GM12878 (cell line): ENCODE measurements at regions not wholly inside any gene's neighbourhood (a gene's known extent, or its start where the extent isn't known, plus 50 kb on each side); places are given as distances from the start of the nearest gene placed in this dataset.

Experiments used
- ATAC-seq: fragments of 200-7000 bp; cut with Tn5 transposase; 3 replicates; pipeline ENCODE4 v1.9.1; 2020; ENCODE audit warnings: mild to moderate bottlenecking, moderate library complexity
- BruUV-seq: library from RNA; stranded (reverse); fragments of 400-500 nt; replicated peaks from 2 replicates; lab custom pipeline; 2021; lab: Mats Ljungman, UMichigan
- CTCF ChIA-PET: fragments of 300-600 bp; sonication (Branson Sonifier 250); formaldehyde crosslinking; extraction: SDS; loops from one replicate; lab custom pipeline; 2021; ENCODE audit warnings: inconsistent platforms; lab: Yijun Ruan, JAX
- POLR2A ChIA-PET: fragments of 350-600 bp; formaldehyde crosslinking; extraction: SDS; loops from one replicate; lab custom pipeline; 2021; ENCODE audit warnings: inconsistent platforms; lab: Charles Lee
- RAD21 ChIA-PET: fragments of 300-600 bp; sonication (Branson Sonifier 250); formaldehyde crosslinking; loops from one replicate; lab custom pipeline; 2023; ENCODE audit warnings: antibody characterized with exemption; ENCODE audit not compliant: unreplicated experiment; lab: Charles Lee
- SMC1A ChIA-PET: fragments of 300-600 bp; sonication (Branson Sonifier 250); formaldehyde crosslinking; loops from one replicate; lab custom pipeline; 2023; ENCODE audit not compliant: unreplicated experiment, uncharacterized antibody; lab: Charles Lee
- DNase-seq: peaks from one replicate; pipeline ENCODE4 v3.0.0-alpha.2; 2011; ENCODE audit warnings: low read depth, low spot score
- FAIRE-seq: peaks from 3 replicates; lab custom pipeline; 2011; peaks lifted over from hg19 to GRCh38; lab: Jason Lieb, UNC
- H2AFZ ChIP-seq: 2 replicates; pipeline ENCODE4 v1.6.0; 2011; ENCODE audit warnings: low read depth, low read length, control low read depth; ENCODE audit not compliant: control insufficient read depth
- H3K27ac ChIP-seq: 2 replicates; pipeline ENCODE4 v1.5.1; 2011; ENCODE audit warnings: control low read depth; ENCODE audit not compliant: control insufficient read depth, insufficient read depth
- H3K27me3 ChIP-seq, 2 experiments: replicated peaks in 1 of 2; 2 replicates each; pipeline versions ENCODE4 v1.6.0 to v1.6.1; 2011; ENCODE audit warnings: low read length in 1 of 2; ENCODE audit not compliant: control insufficient read depth in 2 of 2, insufficient read depth in 2 of 2
- H3K36me3 ChIP-seq, 2 experiments: 2 replicates each; pipeline ENCODE4 v1.5.1; 2011; ENCODE audit warnings: low read length in 1 of 2; ENCODE audit not compliant: control insufficient read depth in 2 of 2, insufficient read depth in 2 of 2
- H3K4me1 ChIP-seq: 2 replicates; pipeline ENCODE4 v1.6.1; 2011; ENCODE audit warnings: mild to moderate bottlenecking, low read length, moderate library complexity, mixed read lengths; ENCODE audit not compliant: control insufficient read depth, insufficient read depth
- H3K4me2 ChIP-seq: 2 replicates; pipeline ENCODE4 v1.6.0; 2011; ENCODE audit warnings: control low read depth; ENCODE audit not compliant: control insufficient read depth, insufficient read depth
- H3K4me3 ChIP-seq: fragments of 200-600 bp; sonication (generic); 2 replicates; pipeline ENCODE4 v1.5.1; 2016
- H3K79me2 ChIP-seq: 2 replicates; pipeline ENCODE4 v1.6.0; 2011; ENCODE audit warnings: low read length; ENCODE audit not compliant: control insufficient read depth, insufficient read depth
- H3K9ac ChIP-seq: 2 replicates; pipeline ENCODE4 v1.8.0; 2011; ENCODE audit warnings: low read length, control low read depth, mixed read lengths; ENCODE audit not compliant: control insufficient read depth, insufficient read depth
- H3K9me3 ChIP-seq: replicated peaks from 3 replicates; pipeline ENCODE4 v1.5.1; 2011; ENCODE audit warnings: mild to moderate bottlenecking, low read length; ENCODE audit not compliant: control insufficient read depth, insufficient read depth
- H4K20me1 ChIP-seq: 2 replicates; pipeline ENCODE4 v1.6.0; 2011; ENCODE audit not compliant: control insufficient read depth, insufficient read depth
- BRCA1 ChIP-seq: IDR thresholded peaks from 2 replicates; pipeline ENCODE4 v1.6.1; 2011; ENCODE audit warnings: low read depth, low read length, improper control_type of control experiment
- EZH2 ChIP-seq: IDR thresholded peaks from 2 replicates; pipeline ENCODE4 v1.6.1; 2012; ENCODE audit warnings: low read depth, mild to moderate bottlenecking, control low read depth, inconsistent platforms, low read length, borderline replicate concordance; ENCODE audit not compliant: control insufficient read depth
- FOXK2 ChIP-seq: fragments of 450-650 bp; IDR thresholded peaks from 2 replicates; pipeline ENCODE4 v1.6.1; 2017; ENCODE audit warnings: mild to moderate bottlenecking, moderate library complexity
- KLF5 ChIP-seq: fragments of 450-650 bp; IDR thresholded peaks from 2 replicates; pipeline ENCODE4 v1.6.1; 2014; ENCODE audit warnings: mild to moderate bottlenecking; ENCODE audit not compliant: partially characterized antibody
- NFYA ChIP-seq: IDR thresholded peaks from 2 replicates; pipeline ENCODE4 v1.6.1; 2011; ENCODE audit warnings: low read depth, mild to moderate bottlenecking, low read length, improper control_type of control experiment, borderline replicate concordance
- PAX5 ChIP-seq: IDR thresholded peaks from 2 replicates; pipeline ENCODE4 v1.6.1; 2011; ENCODE audit warnings: low read depth, low read length, borderline replicate concordance
- SMC3 ChIP-seq: IDR thresholded peaks from 2 replicates; pipeline ENCODE4 v1.6.1; 2011; ENCODE audit warnings: low read length, improper control_type of control experiment, borderline replicate concordance
- ZNF274 ChIP-seq: IDR thresholded peaks from one replicate; pipeline ENCODE4 v1.8.0; 2011; ENCODE audit not compliant: insufficient read length, insufficient read depth
- WGBS: methylation state at CpG from one replicate; pipeline ENCODE4 v1.1.6; 2016; ENCODE audit warnings: low lambda C conversion rate; ENCODE audit not compliant: insufficient replicate concordance, insufficient coverage; ENCODE audit errors: missing lambda C conversion rate; 5-methylcytosine and 5-hydroxymethylcytosine counted together
- in situ Hi-C: fragments of 300-500 bp; cut with MboI; formaldehyde crosslinking; loops from 9 replicates; pipeline ENCODE4 v1.14.3; 2018; ENCODE audit warnings: mixed read lengths
- intact Hi-C: fragments of 100-400 bp; cut with micrococcal nuclease; formaldehyde crosslinking; loops from one replicate; pipeline ENCODE4 v1.14.2; 2022; ENCODE audit not compliant: unreplicated experiment
- TF ChIP-seq, protein P1 (sequence below): IDR thresholded peaks from 2 replicates; pipeline ENCODE4 v1.6.1; 2011; ENCODE audit warnings: low read depth, low read length, improper control_type of control experiment, borderline replicate concordance
- TF ChIP-seq, protein P2 (sequence below): IDR thresholded peaks from 2 replicates; pipeline ENCODE4 v1.6.1; 2012; ENCODE audit warnings: low read length, inconsistent platforms
- TF ChIP-seq, protein P3 (sequence below): fragments of 450-650 bp; IDR thresholded peaks from 2 replicates; pipeline ENCODE4 v1.6.1; 2017; ENCODE audit warnings: borderline replicate concordance
- TF ChIP-seq, protein P4 (sequence below): IDR thresholded peaks from 2 replicates; pipeline ENCODE4 v1.6.1; 2012; ENCODE audit warnings: low read depth, low read length, improper control_type of control experiment

DNA sequence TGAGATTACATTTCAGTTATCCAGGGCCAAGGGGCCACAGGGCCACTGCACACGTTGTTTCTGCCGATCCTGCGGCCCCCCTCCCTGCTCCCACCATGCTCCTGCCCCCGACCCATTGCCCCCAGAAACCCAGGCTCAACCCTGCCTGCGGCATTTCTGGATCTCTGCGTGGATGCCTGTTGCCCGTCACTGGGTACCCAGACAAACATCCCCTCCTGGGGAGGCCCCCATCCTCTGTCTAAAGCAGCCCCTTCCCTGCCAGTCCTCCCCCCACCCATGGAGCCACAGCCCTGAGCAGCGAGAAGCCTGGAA lies 326.4 kb upstream of the SFSWAP start:
- in situ Hi-C loops (no loop called here), intact Hi-C loops (no loop called here)
- H3K27me3 ChIP-seq = no peaks in the 10 kb centered on the region
- no peaks in the 10 kb centered on the region for H3K9me3 ChIP-seq
- no peaks in the 10 kb centered on the region for H3K36me3 ChIP-seq
- no peaks in the 10 kb centered on the region for H3K4me1 ChIP-seq
- TF ChIP-seq FOXK2 (no peak), BRCA1 (no peak), EZH2 (no peak), KLF5 (no peak), PAX5 (no peak)
- TF ChIP-seq, protein P1, sequence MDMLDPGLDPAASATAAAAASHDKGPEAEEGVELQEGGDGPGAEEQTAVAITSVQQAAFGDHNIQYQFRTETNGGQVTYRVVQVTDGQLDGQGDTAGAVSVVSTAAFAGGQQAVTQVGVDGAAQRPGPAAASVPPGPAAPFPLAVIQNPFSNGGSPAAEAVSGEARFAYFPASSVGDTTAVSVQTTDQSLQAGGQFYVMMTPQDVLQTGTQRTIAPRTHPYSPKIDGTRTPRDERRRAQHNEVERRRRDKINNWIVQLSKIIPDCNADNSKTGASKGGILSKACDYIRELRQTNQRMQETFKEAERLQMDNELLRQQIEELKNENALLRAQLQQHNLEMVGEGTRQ = no peak
- ChIA-PET SMC1A (no interaction called here), RAD21 (no interaction called here), CTCF (no interaction called here), POLR2A (no interaction called here)
- no peak overlapping the region for H3K4me2 ChIP-seq
- BruUV-seq = no TSS peak
- no peak overlapping the region for H2AFZ ChIP-seq
- H4K20me1 ChIP-seq = no peaks in the 10 kb centered on the region
- H3K79me2 ChIP-seq = no peaks in the 10 kb centered on the region
- ATAC-seq (no peak), FAIRE-seq (no peak), DNase-seq (no peak)
- 35% methylated on average over 8 of the region's 8 CpGs for WGBS
- H3K4me3 ChIP-seq = no peak overlapping the region
- no peak overlapping the region for H3K9ac ChIP-seq
- H3K27ac ChIP-seq = no peak overlapping the region

DNA sequence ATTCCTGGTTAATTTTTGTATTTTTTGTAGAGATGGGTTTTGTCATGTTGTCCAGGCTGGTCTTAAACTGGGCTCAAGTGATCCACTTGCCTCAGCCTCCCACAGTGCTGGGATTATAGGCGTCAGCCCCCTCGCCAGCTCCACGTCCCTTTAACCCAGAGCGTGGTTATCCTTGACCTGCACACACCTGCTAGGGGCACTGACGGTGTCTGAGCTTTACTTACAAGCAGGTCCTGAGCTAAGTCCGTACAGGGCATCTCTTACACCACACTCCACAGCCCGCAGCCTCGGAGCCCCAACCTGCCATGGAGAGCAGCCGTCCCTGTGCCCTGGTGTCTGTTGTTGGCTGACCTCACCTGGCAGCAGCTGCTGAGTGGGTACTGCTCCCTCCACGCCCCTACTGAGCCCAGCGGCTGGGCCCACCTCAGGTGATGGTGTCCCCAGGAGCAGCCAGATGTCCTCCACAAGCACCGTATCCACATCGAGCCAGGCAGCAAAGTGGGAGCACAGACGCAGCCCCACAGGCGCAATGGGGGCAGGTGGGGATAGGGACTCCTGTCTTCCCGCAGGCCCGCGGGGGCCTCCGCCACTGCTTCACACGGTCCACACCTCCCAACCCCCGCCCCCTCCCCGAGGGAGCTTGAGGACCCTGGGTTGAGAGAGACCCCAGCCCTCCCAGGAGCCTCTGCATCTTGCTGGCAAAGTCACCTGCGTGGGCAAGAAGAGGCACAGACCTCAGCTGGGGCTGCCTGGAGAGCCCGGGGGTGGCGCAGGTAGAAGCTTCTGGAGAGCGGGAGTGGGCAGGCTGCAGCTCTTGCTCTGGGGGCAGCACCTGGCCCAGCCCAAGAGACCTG lies 325.4 kb upstream of the SFSWAP start:
- WGBS = 50% methylated on average over 23 of the region's 26 CpGs
- no peak overlapping the region for H3K4me3 ChIP-seq
- FAIRE-seq (no peak), ATAC-seq (no peak), DNase-seq (no peak)
- H3K9ac ChIP-seq = no peak overlapping the region
- CTCF ChIA-PET = no interaction called here
- H3K27ac ChIP-seq = no peak overlapping the region
- intact Hi-C loops (no loop called here), in situ Hi-C loops (no loop called here)
- H3K4me1 ChIP-seq = no peaks in the 10 kb centered on the region
- H3K27me3 ChIP-seq = no peaks in the 10 kb centered on the region
- H3K36me3 ChIP-seq = no peaks in the 10 kb centered on the region
- RAD21 ChIA-PET = no interaction called here
- SMC1A ChIA-PET = interaction anchor here (0.7 kb wide), 1 partner anchor 312 kb away, joined by 3 read pairs; no protein-coding TSS in a partner anchor
- BruUV-seq = no TSS peak
- H3K9me3 ChIP-seq = no peaks in the 10 kb centered on the region
- H4K20me1 ChIP-seq = no peaks in the 10 kb centered on the region
- POLR2A ChIA-PET = no interaction called here
- H3K79me2 ChIP-seq = no peaks in the 10 kb centered on the region
- no peak overlapping the region for H3K4me2 ChIP-seq
- no peak overlapping the region for H2AFZ ChIP-seq
- TF ChIP-seq, protein P2, sequence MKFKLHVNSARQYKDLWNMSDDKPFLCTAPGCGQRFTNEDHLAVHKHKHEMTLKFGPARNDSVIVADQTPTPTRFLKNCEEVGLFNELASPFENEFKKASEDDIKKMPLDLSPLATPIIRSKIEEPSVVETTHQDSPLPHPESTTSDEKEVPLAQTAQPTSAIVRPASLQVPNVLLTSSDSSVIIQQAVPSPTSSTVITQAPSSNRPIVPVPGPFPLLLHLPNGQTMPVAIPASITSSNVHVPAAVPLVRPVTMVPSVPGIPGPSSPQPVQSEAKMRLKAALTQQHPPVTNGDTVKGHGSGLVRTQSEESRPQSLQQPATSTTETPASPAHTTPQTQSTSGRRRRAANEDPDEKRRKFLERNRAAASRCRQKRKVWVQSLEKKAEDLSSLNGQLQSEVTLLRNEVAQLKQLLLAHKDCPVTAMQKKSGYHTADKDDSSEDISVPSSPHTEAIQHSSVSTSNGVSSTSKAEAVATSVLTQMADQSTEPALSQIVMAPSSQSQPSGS = no peak
- TF ChIP-seq, protein P3, sequence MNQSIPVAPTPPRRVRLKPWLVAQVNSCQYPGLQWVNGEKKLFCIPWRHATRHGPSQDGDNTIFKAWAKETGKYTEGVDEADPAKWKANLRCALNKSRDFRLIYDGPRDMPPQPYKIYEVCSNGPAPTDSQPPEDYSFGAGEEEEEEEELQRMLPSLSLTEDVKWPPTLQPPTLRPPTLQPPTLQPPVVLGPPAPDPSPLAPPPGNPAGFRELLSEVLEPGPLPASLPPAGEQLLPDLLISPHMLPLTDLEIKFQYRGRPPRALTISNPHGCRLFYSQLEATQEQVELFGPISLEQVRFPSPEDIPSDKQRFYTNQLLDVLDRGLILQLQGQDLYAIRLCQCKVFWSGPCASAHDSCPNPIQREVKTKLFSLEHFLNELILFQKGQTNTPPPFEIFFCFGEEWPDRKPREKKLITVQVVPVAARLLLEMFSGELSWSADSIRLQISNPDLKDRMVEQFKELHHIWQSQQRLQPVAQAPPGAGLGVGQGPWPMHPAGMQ = no peak
- TF ChIP-seq SMC3 (no peak), NFYA (no peak), ZNF274 (no peak)
- TF ChIP-seq, protein P1 = no peak
- TF ChIP-seq, protein P4, sequence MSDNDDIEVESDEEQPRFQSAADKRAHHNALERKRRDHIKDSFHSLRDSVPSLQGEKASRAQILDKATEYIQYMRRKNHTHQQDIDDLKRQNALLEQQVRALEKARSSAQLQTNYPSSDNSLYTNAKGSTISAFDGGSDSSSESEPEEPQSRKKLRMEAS = no peak
